ENCODE measurements at regions not wholly inside any gene's neighbourhood (a gene's known extent, or its start where the extent isn't known, plus 50 kb on each side); places are given as distances from the start of the nearest gene placed in this dataset.

DNA sequence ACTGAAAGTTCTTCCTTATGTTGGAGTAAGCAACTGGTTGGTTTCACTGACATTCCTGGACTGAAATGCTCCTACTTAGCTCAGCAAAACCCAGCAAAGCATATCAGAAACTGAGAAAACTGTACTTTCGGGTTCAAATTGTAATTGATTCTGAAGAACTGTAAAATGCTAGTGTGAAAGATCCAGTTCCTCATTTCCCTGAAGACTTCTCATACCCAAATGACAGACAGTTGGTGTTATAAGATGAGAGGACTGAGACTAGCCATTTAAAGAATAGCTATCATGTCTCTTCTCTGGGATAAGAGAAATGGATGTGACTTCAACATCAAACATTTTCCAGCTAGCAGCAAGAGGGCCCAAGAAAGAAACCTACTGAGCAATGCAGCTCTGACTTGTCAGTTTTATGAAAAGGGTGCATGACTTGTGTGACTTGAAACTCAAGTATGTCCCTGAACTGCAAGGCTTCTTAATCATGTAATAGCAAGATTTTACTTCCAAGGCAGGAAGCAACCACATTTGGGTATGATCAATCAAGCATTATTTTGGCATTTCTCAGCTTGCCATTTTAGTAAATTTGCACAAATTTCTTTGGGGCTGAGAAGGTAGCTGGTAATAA is 420.3 kb upstream of the MMADHC start:
- Histone ChIP-seq H3K9me1 (ENCODE audit: control insufficient read depth, insufficient read depth, low read length) (no peaks in the 10 kb centered on the region), H3K9me3 (replicated peaks; ENCODE audit: control insufficient read depth, insufficient read depth, low read depth, low read length) (peaks cover 3% of the 10 kb centered on the region; the same call in 1 of the 2 replicates), H3K36me3 (ENCODE audit: control insufficient read depth, insufficient read depth, low read length) (no peaks in the 10 kb centered on the region), H3K9ac (ENCODE audit: insufficient read depth in 1 of 2, low read depth in 2 of 2, low read length in 2 of 2) (no peak overlapping the region), H4K20me1 (replicated peaks; ENCODE audit: control insufficient read depth, insufficient read depth, low read length) (no peaks in the 10 kb centered on the region), H3K27me3 (ENCODE audit: control insufficient read depth in 2 of 2, insufficient read depth in 2 of 2, low read length in 2 of 2) (no peaks in the 10 kb centered on the region), H3K4me3 (no peak overlapping the region), H3K4me2 (ENCODE audit: insufficient read depth, low read length) (no peak overlapping the region), H3K79me2 (ENCODE audit: control insufficient read depth, insufficient read depth, low read length) (no peaks in the 10 kb centered on the region), H3K27ac (ENCODE audit: extremely low read depth, low read depth, low read length) (no peak overlapping the region), H2AFZ (ENCODE audit: low read depth, low read length) (no peak overlapping the region), H3K4me1 (replicated peaks in 1 of 2; ENCODE audit: control insufficient read depth in 2 of 2, insufficient read depth in 2 of 2, low read length in 2 of 2) (no peaks in the 10 kb centered on the region)
- ChIA-PET POLR2A (no interaction called here), CTCF (ENCODE audit: low intra/inter-chr PET ratio) (no interaction called here)
- FAIRE-seq (no peak), DNase-seq (ENCODE audit: extremely low read depth in 1 of 4, low spot score in 3 of 4) (no peak), ATAC-seq (no peak)
- intact Hi-C loops (cut with micrococcal nuclease) = no loop called here
- 0% methylated on average over 1 of the region's 1 CpG for WGBS (ENCODE audit: insufficient coverage, low coverage, missing lambda C conversion rate)
- 0 out of 2 replicates have a peak, but pooled peaks have one; percentile 16 for TF ChIP-seq SPI1 (IDR thresholded peaks at IDR 0.05; ENCODE audit: borderline replicate concordance, low read depth, low read length)
- TF ChIP-seq CXXC5 (CRISPR knock-in tag; IDR thresholded peaks at IDR 0.05) = no peak
- in situ Hi-C loops (cut with MboI) = no loop called here
- no TSS peak for BruUV-seq (replicated peaks)

DNA sequence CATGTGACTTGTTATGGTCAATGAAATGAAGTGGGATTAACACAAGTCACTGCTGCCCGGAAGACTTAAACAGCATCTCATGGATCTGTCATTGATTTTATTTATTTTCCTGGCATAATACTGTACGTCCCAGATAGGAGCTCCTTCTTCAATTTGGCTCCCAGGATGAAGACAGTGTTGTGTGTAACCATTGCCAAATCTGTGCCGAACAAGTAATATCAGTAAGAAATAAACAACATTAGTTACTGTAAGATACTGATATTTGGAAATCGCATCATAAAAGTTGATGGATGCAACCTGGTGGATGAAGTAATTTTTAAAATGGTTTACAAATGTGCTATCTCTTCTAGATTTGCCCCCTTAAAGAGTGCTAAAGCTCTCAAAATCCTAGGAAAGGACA is 419.0 kb upstream of the MMADHC start:
- no peak overlapping the region for H3K9ac ChIP-seq (ENCODE audit: insufficient read depth in 1 of 2, low read depth in 2 of 2, low read length in 2 of 2)
- H3K4me2 ChIP-seq (ENCODE audit: insufficient read depth, low read length) = no peak overlapping the region
- no peak overlapping the region for H2AFZ ChIP-seq (ENCODE audit: low read depth, low read length)
- no peaks in the 10 kb centered on the region for H4K20me1 ChIP-seq (replicated peaks; ENCODE audit: control insufficient read depth, insufficient read depth, low read length)
- H3K4me3 ChIP-seq = no peak overlapping the region
- ATAC-seq (no peak), DNase-seq (ENCODE audit: extremely low read depth in 1 of 4, low spot score in 3 of 4) (no peak), FAIRE-seq (no peak)
- H3K27ac ChIP-seq (ENCODE audit: extremely low read depth, low read depth, low read length) = no peak overlapping the region
- no peaks in the 10 kb centered on the region for H3K36me3 ChIP-seq (ENCODE audit: control insufficient read depth, insufficient read depth, low read length)
- H3K9me1 ChIP-seq (ENCODE audit: control insufficient read depth, insufficient read depth, low read length) = no peaks in the 10 kb centered on the region
- intact Hi-C loops (cut with micrococcal nuclease) = no loop called here
- in situ Hi-C loops (cut with MboI) = no loop called here
- peaks cover 3% of the 10 kb centered on the region; the same call in 1 of the 2 replicates for H3K9me3 ChIP-seq (replicated peaks; ENCODE audit: control insufficient read depth, insufficient read depth, low read depth, low read length)
- TF ChIP-seq TCF7L2 (IDR thresholded peaks at IDR 0.05; ENCODE audit: low read depth, low read length) = no peak
- TF ChIP-seq, protein P1, sequence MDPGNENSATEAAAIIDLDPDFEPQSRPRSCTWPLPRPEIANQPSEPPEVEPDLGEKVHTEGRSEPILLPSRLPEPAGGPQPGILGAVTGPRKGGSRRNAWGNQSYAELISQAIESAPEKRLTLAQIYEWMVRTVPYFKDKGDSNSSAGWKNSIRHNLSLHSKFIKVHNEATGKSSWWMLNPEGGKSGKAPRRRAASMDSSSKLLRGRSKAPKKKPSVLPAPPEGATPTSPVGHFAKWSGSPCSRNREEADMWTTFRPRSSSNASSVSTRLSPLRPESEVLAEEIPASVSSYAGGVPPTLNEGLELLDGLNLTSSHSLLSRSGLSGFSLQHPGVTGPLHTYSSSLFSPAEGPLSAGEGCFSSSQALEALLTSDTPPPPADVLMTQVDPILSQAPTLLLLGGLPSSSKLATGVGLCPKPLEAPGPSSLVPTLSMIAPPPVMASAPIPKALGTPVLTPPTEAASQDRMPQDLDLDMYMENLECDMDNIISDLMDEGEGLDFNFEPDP (CRISPR knock-in tag; IDR thresholded peaks at IDR 0.05) = no peak
- TF ChIP-seq, protein P2, sequence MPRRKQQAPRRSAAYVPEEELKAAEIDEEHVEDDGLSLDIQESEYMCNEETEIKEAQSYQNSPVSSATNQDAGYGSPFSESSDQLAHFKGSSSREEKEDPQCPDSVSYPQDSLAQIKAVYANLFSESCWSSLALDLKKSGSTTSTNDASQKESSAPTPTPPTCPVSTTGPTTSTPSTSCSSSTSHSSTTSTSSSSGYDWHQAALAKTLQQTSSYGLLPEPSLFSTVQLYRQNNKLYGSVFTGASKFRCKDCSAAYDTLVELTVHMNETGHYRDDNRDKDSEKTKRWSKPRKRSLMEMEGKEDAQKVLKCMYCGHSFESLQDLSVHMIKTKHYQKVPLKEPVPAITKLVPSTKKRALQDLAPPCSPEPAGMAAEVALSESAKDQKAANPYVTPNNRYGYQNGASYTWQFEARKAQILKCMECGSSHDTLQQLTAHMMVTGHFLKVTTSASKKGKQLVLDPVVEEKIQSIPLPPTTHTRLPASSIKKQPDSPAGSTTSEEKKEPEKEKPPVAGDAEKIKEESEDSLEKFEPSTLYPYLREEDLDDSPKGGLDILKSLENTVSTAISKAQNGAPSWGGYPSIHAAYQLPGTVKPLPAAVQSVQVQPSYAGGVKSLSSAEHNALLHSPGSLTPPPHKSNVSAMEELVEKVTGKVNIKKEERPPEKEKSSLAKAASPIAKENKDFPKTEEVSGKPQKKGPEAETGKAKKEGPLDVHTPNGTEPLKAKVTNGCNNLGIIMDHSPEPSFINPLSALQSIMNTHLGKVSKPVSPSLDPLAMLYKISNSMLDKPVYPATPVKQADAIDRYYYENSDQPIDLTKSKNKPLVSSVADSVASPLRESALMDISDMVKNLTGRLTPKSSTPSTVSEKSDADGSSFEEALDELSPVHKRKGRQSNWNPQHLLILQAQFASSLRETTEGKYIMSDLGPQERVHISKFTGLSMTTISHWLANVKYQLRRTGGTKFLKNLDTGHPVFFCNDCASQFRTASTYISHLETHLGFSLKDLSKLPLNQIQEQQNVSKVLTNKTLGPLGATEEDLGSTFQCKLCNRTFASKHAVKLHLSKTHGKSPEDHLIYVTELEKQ (CRISPR knock-in tag; IDR thresholded peaks at IDR 0.05) = no peak
- no peak for TF ChIP-seq ZNF212 (CRISPR knock-in tag; IDR thresholded peaks at IDR 0.05)
- TF ChIP-seq TCF7 (IDR thresholded peaks at IDR 0.05; ENCODE audit: borderline replicate concordance) = no peak
- TF ChIP-seq, protein P3, sequence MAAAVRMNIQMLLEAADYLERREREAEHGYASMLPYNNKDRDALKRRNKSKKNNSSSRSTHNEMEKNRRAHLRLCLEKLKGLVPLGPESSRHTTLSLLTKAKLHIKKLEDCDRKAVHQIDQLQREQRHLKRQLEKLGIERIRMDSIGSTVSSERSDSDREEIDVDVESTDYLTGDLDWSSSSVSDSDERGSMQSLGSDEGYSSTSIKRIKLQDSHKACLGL (CRISPR knock-in tag; IDR thresholded peaks at IDR 0.05; ENCODE audit: borderline replicate concordance, poor library complexity, severe bottlenecking) = no peak
- BruUV-seq (replicated peaks) = no TSS peak
- ChIA-PET CTCF (ENCODE audit: low intra/inter-chr PET ratio) (no interaction called here), POLR2A (no interaction called here)
- no peaks in the 10 kb centered on the region for H3K79me2 ChIP-seq (ENCODE audit: control insufficient read depth, insufficient read depth, low read length)
- no peaks in the 10 kb centered on the region for H3K27me3 ChIP-seq (ENCODE audit: control insufficient read depth in 2 of 2, insufficient read depth in 2 of 2, low read length in 2 of 2)
- 0% methylated on average over 4 of the region's 4 CpGs for WGBS (ENCODE audit: insufficient coverage, low coverage, missing lambda C conversion rate)
- H3K4me1 ChIP-seq (replicated peaks in 1 of 2; ENCODE audit: control insufficient read depth in 2 of 2, insufficient read depth in 2 of 2, low read length in 2 of 2) = no peaks in the 10 kb centered on the region

Measured in K562 (cell line).